ENCODE measurements at regions not wholly inside any gene's neighbourhood (a gene's known extent, or its start where the extent isn't known, plus 50 kb on each side); places are given as distances from the start of the nearest gene placed in this dataset.

DNA sequence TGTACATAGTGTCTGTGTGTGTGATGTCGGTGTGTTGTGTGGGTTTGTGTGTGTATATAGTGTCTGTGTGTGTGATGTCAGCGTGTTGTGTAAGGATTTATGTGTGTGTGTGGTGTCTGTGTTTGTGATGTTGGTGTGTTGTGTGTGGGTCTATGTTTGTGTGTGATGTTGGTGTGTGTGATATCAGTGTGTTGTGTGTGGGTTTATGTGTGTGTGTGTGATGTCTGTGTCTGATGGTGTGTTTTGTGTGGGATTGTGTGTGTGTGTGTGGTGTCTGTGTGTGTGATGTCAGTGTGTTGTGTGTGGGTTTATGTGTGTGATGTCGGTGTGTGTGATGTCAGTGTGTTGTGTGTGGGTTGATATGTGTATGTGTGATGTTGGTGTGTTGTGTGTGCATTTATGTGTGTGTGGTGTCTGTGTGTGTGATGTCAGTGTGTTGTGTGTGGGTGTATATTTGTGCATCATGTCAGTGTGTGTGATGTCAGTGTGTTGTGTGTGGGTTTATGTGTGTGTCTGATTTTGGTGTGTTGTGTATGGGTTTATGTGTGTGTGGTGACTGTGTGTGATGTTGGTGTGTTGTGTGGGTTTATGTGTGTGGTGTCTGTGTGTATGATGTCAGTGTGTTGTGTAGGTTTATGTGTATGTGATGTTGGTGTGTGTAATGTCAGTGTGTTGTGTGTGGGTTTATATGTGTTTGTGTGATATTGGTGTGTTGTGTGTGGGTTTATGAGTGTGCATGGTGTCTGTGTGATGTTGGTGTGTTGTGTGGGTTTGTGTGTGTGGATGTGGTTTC lies 102.4 kb upstream of the CD93 start:
- TF ChIP-seq, protein P1, sequence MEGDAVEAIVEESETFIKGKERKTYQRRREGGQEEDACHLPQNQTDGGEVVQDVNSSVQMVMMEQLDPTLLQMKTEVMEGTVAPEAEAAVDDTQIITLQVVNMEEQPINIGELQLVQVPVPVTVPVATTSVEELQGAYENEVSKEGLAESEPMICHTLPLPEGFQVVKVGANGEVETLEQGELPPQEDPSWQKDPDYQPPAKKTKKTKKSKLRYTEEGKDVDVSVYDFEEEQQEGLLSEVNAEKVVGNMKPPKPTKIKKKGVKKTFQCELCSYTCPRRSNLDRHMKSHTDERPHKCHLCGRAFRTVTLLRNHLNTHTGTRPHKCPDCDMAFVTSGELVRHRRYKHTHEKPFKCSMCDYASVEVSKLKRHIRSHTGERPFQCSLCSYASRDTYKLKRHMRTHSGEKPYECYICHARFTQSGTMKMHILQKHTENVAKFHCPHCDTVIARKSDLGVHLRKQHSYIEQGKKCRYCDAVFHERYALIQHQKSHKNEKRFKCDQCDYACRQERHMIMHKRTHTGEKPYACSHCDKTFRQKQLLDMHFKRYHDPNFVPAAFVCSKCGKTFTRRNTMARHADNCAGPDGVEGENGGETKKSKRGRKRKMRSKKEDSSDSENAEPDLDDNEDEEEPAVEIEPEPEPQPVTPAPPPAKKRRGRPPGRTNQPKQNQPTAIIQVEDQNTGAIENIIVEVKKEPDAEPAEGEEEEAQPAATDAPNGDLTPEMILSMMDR (IDR thresholded peaks at IDR 0.05) = no peak
- TF ChIP-seq POLR2A (IDR thresholded peaks at IDR 0.05) (no peak), POLR2AphosphoS5 (IDR thresholded peaks at IDR 0.05) (no peak)
